ENCODE measurements at regions not wholly inside any gene's neighbourhood (a gene's known extent, or its start where the extent isn't known, plus 50 kb on each side); places are given as distances from the start of the nearest gene placed in this dataset.
A peak's percentile ranks its signal among the peaks of the same experiment; 100 is the strongest.
"Not testable (repeated sequence)": the region's sequence is repeated elsewhere in the genome, so short reads cannot be mapped to it uniquely, and the experiment has no call there.

GRCh38 chr4:114306946-114307345 is 291.7 kb upstream of the UGT8 start:
- no peak for DNase-seq

- DNase-seq = no peak
Measured at GRCh38 chr4:114310296-114310925, 288.2 kb upstream of the UGT8 start.

- no peak for DNase-seq
Measured at GRCh38 chr4:114311787-114312186, 286.8 kb upstream of the UGT8 start.

- DNase-seq = no peak
Measured at GRCh38 chr4:114312338-114312737, 286.3 kb upstream of the UGT8 start.

GRCh38 chr4:114316789-114317188 is 281.8 kb upstream of the UGT8 start:
- DNase-seq = no peak

GRCh38 chr4:114317564-114317963 is 281.0 kb upstream of the UGT8 start:
- no peak for DNase-seq

GRCh38 chr4:114318309-114318708 is 280.3 kb upstream of the UGT8 start:
- DNase-seq = no peak

- DNase-seq = no peak
Measured at GRCh38 chr4:114320126-114320525, 278.5 kb upstream of the UGT8 start.

- no peak for DNase-seq
Measured at GRCh38 chr4:114321366-114321765, 277.2 kb upstream of the UGT8 start.

- no peak for DNase-seq
Measured at GRCh38 chr4:114323841-114324240, 274.8 kb upstream of the UGT8 start.

- DNase-seq = no peak
Measured at GRCh38 chr4:114326358-114326757, 272.2 kb upstream of the UGT8 start.

GRCh38 chr4:114332119-114332518 is 266.5 kb upstream of the UGT8 start:
- no peak for DNase-seq

- DNase-seq = not testable (repeated sequence)
Measured at GRCh38 chr4:114334363-114334762, 264.2 kb upstream of the UGT8 start.

GRCh38 chr4:114334884-114335330 is 263.7 kb upstream of the UGT8 start:
- DNase-seq = no peak

- no peak for DNase-seq
Measured at GRCh38 chr4:114335339-114335738, 263.3 kb upstream of the UGT8 start.

- no peak for DNase-seq
Measured at GRCh38 chr4:114343015-114343414, 255.6 kb upstream of the UGT8 start.

GRCh38 chr4:114349543-114350175 is 248.9 kb upstream of the UGT8 start:
- DNase-seq = no peak

GRCh38 chr4:114358901-114359300 is 239.7 kb upstream of the UGT8 start:
- DNase-seq = no peak

- DNase-seq = no peak
Measured at GRCh38 chr4:114361249-114361648, 237.4 kb upstream of the UGT8 start.

GRCh38 chr4:114364857-114365256 is 233.8 kb upstream of the UGT8 start:
- DNase-seq = no peak

GRCh38 chr4:114365591-114365990 is 233.0 kb upstream of the UGT8 start:
- no peak for DNase-seq

GRCh38 chr4:114366368-114366767 is 232.2 kb upstream of the UGT8 start:
- no peak for DNase-seq

GRCh38 chr4:114368751-114369150 is 229.9 kb upstream of the UGT8 start:
- no peak for DNase-seq

- no peak for DNase-seq
Measured at GRCh38 chr4:114373508-114373907, 225.1 kb upstream of the UGT8 start.

GRCh38 chr4:114378305-114378903 is 220.2 kb upstream of the UGT8 start:
- DNase-seq = peak; percentile 22
